Transverse colon (tissue), 3 donors: ENCODE measurements at regions not wholly inside any gene's neighbourhood (a gene's known extent, or its start where the extent isn't known, plus 50 kb on each side); places are given as distances from the start of the nearest gene placed in this dataset.

Experiments used
- EP300 ChIP-seq: sonication (generic); formaldehyde crosslinking; IDR thresholded peaks from one replicate; pipeline ENCODE4 v1.6.1; 2017; ENCODE audit warnings: antibody characterized with exemption, low read depth
- POLR2A ChIP-seq: fragments of 450-650 bp; IDR thresholded peaks from one replicate; pipeline ENCODE4 v1.6.1; 2016; ENCODE audit warnings: antibody characterized with exemption, mild to moderate bottlenecking, moderate library complexity
- TF ChIP-seq, protein P1 (sequence below), 5 experiments: fragments of 200-600 bp in 3 of 5; fragments of 450-650 bp in 2 of 5; sonication (generic) in 3 of 5; IDR thresholded peaks; 1 replicate in 2 of 5; 2 replicates in 3 of 5; pipeline ENCODE4 v1.5.1; 2016 to 2017; ENCODE audit warnings: antibody characterized with exemption in 5 of 5, inconsistent platforms in 3 of 5, mild to moderate bottlenecking in 2 of 5, moderate library complexity in 1 of 5

DNA sequence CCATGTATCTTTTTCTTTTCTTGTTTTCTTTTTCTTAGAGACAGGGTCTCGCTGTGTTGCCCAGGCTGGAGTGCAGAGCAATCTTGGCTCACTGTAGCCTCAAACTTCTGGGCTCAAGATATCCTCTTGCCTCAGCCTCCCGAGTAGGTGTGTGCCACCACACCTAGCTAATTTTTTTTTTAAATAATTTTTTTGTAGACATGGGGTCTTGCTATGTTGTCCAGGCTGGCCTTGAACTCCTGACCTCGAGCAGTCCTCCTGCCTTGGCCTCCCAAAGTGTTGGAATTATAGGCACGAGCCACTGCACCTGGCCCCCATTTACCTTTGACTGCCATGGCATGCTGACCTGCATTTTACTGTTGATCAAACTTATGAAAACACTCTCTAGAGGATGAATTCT, 198.6 kb downstream of the SOX4 start:
- TF ChIP-seq POLR2A = no peak
- TF ChIP-seq, protein P1, sequence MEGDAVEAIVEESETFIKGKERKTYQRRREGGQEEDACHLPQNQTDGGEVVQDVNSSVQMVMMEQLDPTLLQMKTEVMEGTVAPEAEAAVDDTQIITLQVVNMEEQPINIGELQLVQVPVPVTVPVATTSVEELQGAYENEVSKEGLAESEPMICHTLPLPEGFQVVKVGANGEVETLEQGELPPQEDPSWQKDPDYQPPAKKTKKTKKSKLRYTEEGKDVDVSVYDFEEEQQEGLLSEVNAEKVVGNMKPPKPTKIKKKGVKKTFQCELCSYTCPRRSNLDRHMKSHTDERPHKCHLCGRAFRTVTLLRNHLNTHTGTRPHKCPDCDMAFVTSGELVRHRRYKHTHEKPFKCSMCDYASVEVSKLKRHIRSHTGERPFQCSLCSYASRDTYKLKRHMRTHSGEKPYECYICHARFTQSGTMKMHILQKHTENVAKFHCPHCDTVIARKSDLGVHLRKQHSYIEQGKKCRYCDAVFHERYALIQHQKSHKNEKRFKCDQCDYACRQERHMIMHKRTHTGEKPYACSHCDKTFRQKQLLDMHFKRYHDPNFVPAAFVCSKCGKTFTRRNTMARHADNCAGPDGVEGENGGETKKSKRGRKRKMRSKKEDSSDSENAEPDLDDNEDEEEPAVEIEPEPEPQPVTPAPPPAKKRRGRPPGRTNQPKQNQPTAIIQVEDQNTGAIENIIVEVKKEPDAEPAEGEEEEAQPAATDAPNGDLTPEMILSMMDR (IDR thresholded peaks at IDR 0.05) = no peak
- no peak for TF ChIP-seq EP300
